ENCODE measurements at regions not wholly inside any gene's neighbourhood (a gene's known extent, or its start where the extent isn't known, plus 50 kb on each side); places are given as distances from the start of the nearest gene placed in this dataset.

DNA sequence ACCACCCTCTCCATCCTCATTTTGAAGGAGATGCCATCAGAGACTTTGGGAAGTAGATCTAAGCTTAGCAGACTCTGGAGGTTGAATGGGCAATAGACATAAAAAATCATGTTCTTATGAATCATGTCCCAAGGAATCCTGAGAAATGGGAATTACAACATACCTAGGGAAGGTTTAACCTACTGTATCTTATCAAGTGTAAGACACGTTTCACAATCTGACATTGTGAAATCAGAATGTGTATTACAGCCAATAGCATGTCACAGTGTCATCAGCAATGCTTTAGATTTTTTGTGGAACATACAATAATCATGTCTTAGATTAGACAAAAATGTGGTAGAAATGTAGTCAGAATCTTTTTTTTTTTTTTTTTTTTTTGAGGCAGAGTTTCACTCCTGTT lies 332.4 kb upstream of the TLE3 start:
- no peak for DNase-seq

DNA sequence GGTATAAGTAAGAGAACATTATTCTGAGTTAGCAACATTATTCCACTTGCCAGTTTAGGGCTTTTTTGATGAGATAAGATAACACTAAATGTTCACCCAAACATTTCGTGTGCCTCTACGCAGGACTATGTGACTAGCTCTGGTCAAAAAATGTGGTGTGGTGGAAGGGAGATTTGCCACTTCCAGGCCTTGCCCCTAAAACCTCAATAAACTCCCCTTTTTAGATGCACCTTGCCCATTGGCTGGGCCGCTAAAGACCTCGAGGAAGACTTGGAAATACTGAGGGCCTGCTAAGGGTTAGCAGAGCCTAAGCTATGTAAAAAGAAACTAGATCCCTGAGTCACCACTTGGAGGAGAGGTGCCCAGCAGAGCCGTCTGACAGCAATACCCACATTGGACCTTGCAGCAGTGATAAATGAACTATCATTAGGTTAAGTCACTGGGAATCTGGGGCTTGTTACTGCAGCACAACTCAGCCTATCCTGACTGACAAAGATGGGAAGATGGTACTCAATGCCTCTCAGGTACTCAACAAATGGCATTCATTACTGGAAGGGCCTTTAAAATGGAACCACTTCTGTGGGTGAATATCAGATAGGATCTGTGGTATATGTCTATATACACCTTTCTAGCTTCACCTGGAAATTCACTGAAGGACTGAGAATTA lies 331.5 kb upstream of the TLE3 start:
- DNase-seq: no peak

DNA sequence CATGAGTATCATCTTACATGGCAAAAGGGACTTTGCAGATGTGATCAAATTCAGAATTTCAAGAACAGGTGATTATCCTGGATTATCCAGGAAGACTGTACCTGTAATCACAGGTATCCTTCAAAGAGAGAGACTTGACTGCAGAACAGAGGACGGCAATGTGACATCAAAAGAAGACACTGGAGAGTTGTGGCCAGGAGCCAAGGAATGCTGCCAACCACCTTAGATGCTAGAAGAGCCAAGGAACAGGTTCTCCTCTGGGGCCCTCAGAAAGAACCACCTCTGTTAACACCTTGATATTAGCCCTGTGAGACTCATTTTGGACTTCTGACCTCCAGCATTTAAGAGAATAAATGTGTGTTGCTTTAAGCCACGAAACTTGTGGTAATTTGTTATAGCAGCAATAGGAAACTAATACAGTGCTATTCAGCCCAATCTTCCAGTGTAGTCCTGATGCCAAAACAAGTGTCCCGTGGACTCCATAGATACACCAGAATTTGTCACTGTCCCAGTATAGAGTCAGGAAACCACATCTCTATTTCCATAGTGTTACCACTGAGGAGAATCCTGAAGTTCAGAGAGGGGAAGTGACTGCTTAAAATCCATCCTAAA lies 330.6 kb upstream of the TLE3 start:
- DNase-seq: no peak

DNA sequence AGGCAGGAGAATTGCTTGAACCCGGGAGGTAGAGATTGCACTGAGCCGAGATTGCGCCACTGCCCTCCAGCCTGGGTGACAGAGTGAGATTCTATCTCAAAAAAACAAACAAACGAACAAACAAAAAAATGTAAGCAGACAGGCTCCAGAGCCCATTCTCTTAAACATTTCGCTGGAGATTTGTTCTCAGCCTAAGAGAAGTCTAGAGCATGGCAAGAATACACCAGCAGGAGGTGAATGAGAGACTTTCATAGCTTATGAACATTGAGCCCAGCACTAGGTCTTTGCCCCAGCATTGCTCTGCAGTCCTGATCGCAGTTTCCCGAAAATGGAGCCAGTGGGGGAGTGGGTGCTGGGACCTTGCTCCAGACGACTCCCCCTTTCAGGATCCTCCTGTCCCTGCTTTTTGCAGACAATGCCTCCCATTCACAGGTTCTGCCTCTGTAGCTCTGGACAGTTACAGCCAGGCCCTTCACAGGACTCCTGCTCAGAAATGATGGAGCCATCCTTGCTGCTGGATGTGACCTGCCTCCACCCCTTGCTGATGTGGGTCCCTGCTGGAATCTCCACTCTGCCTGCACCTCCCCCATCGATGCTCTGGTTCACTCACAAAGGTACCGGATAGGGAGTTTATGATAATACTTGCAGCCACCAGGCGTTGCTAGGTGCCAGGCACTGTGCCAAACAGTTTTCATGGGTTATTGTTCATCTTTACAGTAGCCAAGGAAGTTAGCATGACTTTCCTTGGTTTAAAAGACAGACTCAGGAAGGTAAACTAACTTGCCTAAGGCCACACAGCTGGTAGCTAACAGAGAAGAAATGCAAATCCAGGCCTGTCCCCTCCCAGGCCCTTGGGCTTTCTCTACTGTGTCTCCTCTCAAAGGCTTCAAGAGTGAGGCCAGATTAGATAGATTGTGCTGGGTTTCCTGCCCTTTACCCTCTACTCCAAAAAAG lies 329.7 kb upstream of the TLE3 start:
- DNase-seq: no peak

DNA sequence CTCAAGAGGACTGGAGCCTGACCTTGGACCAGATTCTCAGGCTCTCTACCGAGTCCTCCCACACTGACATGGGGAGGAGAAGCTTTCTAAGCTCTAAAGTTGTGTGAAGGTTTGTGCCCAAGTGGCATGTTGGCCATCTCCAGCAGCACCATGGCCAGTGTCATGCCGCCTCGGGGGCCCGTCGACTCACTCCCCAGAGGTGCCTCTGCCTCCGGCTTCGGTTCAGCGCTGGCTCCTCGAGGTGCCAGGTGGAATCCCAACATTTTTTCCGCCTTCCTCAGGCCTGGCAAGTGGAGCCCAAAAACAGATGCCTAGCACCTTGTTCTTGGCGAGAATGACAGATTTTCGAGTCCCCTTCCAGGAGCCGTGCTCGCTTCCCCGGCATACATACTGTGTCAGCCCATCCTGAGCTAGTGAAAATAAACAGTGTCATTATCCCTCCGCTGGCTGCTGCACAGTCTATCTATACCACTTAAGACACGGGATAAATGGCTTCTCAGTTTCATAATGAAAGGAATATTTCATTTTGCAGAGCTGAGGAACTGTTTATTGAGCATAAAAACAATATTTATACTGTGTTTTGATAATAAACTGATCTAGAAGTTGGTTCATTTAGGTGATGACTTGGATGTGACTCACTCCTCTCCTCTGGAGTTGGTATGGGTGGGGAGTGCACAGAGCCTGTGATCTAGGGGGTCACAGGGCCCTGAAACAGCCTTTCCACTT lies 328.5 kb upstream of the TLE3 start:
- no peak for DNase-seq

- DNase-seq: no peak
Observed at GRCh38 chr15:70424937-70425411, 327.3 kb upstream of the TLE3 start.

DNA sequence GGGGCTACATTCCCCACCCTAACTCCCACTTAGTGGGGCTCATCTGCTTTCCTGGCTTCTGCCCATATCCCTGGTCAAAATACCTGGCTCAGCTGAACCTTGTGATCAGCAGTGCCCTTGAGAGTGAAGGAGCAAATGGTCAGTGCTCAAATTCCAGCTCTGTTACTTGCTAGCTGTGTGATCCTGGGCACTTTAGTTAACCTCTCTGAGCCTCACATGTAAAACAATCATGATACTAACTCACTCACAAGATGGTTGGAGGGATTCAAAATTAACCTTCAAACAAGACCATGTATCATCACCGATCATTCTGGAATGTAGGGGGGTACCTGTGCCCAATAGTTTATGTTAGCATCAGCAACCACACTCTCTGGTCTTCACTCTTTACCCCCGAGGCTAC lies 325.6 kb upstream of the TLE3 start:
- no peak for DNase-seq

GRCh38 chr15:70422342-70422741 lies 324.6 kb upstream of the TLE3 start:
- no peak for DNase-seq

GRCh38 chr15:70420948-70421482 lies 323.3 kb upstream of the TLE3 start:
- DNase-seq: no peak

- no peak for DNase-seq
Observed at GRCh38 chr15:70420086-70420947, 322.6 kb upstream of the TLE3 start.

DNA sequence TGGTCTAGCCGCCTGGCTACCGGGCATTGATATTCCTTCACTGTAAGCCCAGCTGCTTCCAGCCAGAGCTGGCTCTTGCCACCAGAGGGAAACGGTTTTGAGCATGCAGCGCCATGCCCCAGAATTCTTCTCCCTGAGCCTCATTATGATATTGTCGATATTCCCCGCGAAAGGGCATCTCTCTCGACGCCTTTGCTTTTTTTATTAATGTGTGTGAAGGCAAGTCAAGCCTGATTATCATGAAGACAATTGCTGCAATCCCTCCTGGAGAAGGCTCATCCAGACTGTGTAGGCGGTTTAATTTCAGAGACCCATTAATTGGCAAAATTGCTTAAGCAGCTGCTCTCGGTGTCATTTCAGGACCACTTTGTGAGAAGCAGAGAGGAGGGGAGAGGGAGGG lies 321.2 kb upstream of the TLE3 start:
- DNase-seq: peak in 2 of 56 donors; percentile 5 to 27

DNA sequence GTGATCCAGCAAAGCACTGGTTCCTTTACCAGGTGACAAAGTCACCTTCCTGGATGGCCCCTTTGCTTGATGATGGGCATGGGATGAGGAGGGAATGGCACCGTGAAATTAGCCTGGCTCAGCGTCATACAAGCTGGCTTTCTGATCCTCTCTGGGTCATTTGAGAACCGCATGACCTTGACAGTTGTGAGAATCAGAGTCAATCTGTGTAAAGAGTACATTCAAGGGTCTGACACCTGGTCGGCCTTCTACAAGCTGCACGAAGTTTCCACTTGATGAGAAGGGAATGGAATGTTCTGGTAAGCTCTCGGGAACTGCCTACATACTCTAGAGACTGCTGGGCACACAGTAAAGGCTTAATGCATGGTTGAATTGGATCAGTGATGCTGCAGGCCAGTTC lies 319.8 kb upstream of the TLE3 start:
- DNase-seq: no peak

GRCh38 chr15:70416829-70417228 lies 319.1 kb upstream of the TLE3 start:
- DNase-seq: no peak

- DNase-seq: peak in 1 of 56 donors; percentile 10
Observed at GRCh38 chr15:70415398-70415797, 317.7 kb upstream of the TLE3 start.

GRCh38 chr15:70414626-70415025 lies 316.9 kb upstream of the TLE3 start:
- no peak for DNase-seq

DNA sequence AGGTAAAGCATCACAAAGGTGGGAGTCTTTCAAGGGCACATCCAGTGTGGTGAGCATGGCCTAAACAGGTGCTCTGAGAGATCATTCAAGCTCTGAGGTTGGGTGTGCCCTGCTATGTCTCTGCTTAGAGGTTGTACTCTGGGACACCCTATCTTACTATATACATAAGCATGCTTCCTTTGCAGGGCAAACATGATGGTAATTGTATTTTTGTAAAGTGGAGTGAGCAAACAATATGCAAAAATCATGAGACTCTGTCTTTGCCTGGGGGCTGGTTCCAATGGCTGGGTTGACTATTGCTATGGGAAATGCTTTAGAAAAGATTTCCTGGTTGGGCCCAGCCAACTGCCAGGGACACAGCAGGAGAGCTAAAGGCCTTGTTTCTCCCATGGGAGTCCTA lies 315.1 kb upstream of the TLE3 start:
- no peak for DNase-seq

DNA sequence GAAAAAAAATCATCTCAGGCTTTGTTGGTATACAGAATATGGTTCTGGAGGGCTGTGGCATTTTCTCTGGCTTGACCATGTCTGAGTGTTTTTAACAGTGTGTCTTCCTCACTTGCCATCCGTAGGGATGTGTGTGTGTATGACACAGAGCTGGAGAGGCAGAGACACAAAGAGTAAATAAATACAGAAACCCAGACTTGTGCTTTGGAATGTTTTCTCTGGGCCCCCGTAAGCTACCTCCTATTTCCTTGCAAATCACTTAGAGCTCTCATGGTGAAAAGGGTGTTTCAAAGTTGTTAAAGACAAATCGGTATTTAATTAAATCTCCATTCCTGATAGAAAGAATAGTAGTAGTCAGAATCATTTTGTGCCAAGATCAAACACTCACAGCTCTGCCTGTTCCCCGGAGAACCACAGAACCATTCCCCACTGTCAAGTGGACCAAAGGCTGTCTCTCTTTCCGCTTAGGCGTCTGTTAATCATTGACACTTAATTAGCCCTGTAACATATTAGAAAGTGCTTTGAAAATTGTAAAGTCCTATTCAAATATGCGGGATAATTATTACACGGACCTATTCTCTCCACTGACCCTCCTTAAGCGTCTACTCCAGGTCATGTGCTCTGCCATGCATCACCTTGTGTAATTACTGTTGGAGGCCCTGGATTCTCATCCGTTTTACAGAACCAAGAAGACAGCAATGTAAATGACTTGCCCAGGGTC lies 313.6 kb upstream of the TLE3 start:
- no peak for DNase-seq

GRCh38 chr15:70410371-70410985 lies 312.8 kb upstream of the TLE3 start:
- DNase-seq: no peak

GRCh38 chr15:70409388-70409787 lies 311.7 kb upstream of the TLE3 start:
- no peak for DNase-seq

All from amygdala (tissue), 56 donors.